Smooth muscle cell (in vitro differentiated cells): ENCODE measurements at regions not wholly inside any gene's neighbourhood (a gene's known extent, or its start where the extent isn't known, plus 50 kb on each side); places are given as distances from the start of the nearest gene placed in this dataset.

ENCODE experiments used
- DNase-seq: peaks from one replicate; lab custom pipeline; 2025; ENCODE audit not compliant: unreplicated experiment; lab: John Stamatoyannopoulos, UW
- H2AFZ ChIP-seq: fragments of 200-600 bp; sonication (generic); 2 replicates; pipeline ENCODE4 v1.6.0; 2016; ENCODE audit warnings: antibody characterized with exemption, low read depth, mild to moderate bottlenecking
- H3F3A ChIP-seq: fragments of 200-600 bp; sonication (generic); 2 replicates; pipeline ENCODE4 v1.6.0; 2017; ENCODE audit warnings: antibody characterized with exemption, low read depth
- H3K27ac ChIP-seq: fragments of 200-600 bp; sonication (generic); 2 replicates; pipeline ENCODE4 v1.5.1; 2016; ENCODE audit warnings: low read depth, mild to moderate bottlenecking
- H3K27me3 ChIP-seq: fragments of 200-600 bp; sonication (generic); 2 replicates; pipeline ENCODE4 v1.6.1; 2016; ENCODE audit warnings: low read depth, mild to moderate bottlenecking
- H3K36me3 ChIP-seq: fragments of 200-600 bp; sonication (generic); 2 replicates; pipeline ENCODE4 v1.5.1; 2016; ENCODE audit warnings: low read depth
- H3K4me1 ChIP-seq: fragments of 200-600 bp; sonication (generic); 2 replicates; pipeline ENCODE4 v1.5.1; 2016; ENCODE audit warnings: low read depth
- H3K4me2 ChIP-seq: fragments of 200-600 bp; sonication (generic); 2 replicates; pipeline ENCODE4 v1.6.0; 2016; ENCODE audit warnings: mild to moderate bottlenecking
- H3K4me3 ChIP-seq: fragments of 200-600 bp; sonication (generic); 2 replicates; pipeline ENCODE4 v1.5.1; 2016; ENCODE audit warnings: mild to moderate bottlenecking
- H3K79me2 ChIP-seq: fragments of 200-600 bp; sonication (generic); 2 replicates; pipeline ENCODE4 v1.6.0; 2016; ENCODE audit warnings: low read depth, mild to moderate bottlenecking
- H3K9ac ChIP-seq: fragments of 200-600 bp; sonication (generic); 2 replicates; pipeline ENCODE4 v1.6.0; 2016; ENCODE audit warnings: low read depth
- H3K9me3 ChIP-seq: fragments of 200-600 bp; sonication (generic); replicated peaks from 2 replicates; pipeline ENCODE4 v1.5.1; 2016; ENCODE audit warnings: low read depth
- H4K20me1 ChIP-seq: fragments of 200-600 bp; sonication (generic); 2 replicates; pipeline ENCODE4 v1.6.0; 2016; ENCODE audit warnings: low read depth
- WGBS: methylation state at CpG from one replicate; pipeline ENCODE4 v1.1.7; 2016; ENCODE audit warnings: low lambda C conversion rate; 5-methylcytosine and 5-hydroxymethylcytosine counted together
- TF ChIP-seq, protein P1 (sequence below): fragments of 200-600 bp; sonication (generic); IDR thresholded peaks from 2 replicates; pipeline ENCODE4 v1.5.1; 2017; ENCODE audit warnings: borderline replicate concordance, mild to moderate bottlenecking, antibody characterized with exemption; ENCODE audit not compliant: insufficient read depth, poor library complexity, severe bottlenecking

DNA sequence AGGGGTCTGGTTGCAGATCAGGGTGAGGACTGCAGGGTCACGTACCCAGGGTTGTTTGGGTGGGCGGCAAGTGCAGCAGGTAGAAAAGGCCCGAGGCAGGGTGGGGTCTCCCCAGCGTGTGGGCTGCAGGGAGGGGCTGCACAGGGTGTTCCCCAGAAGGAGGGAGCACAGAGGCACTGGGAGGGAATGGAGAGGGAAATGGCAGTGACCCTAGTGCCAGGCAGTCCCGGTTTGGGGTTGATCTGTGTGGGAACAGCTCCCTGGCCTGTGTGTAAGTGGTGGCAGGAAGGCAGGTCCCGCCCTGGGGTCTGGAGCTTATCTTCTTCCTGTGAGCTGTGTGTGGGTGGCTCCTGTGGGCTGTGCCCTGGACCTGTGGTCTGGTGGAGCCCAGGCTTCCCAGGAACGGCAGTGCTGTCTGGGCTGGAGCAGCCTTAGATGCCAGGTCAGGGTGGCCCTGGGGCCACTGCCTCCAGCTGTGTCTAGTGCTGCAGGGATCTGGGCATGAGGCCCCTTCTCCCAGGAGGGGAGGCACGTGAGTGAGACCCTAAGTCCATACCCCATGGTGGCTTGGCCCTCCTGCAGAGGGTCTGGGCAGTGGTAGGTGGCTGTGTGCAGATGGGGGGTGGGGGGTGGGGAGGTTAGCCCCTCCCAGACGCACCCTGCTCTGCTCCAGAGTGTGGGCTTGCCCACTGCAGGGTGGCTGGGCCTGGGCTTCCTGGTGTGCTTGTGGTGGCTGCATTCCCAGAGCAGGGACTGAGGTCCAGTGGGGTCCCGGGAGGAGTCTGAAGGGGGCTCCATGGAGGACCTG lies 363.5 kb downstream of the TMEM121 start:
- Histone ChIP-seq H3K27ac (no peak overlapping the region), H3K9me3 (no peaks in the 10 kb centered on the region), H3K27me3 (no peaks in the 10 kb centered on the region), H3F3A (no peaks in the 10 kb centered on the region), H3K79me2 (no peaks in the 10 kb centered on the region), H4K20me1 (no peaks in the 10 kb centered on the region), H3K4me1 (no peaks in the 10 kb centered on the region), H3K36me3 (no peaks in the 10 kb centered on the region), H3K4me3 (no peak overlapping the region), H3K9ac (no peak overlapping the region), H2AFZ (no peak overlapping the region), H3K4me2 (no peak overlapping the region)
- no peak for DNase-seq
- 57% methylated on average over 6 of the region's 10 CpGs for WGBS
- TF ChIP-seq, protein P1, sequence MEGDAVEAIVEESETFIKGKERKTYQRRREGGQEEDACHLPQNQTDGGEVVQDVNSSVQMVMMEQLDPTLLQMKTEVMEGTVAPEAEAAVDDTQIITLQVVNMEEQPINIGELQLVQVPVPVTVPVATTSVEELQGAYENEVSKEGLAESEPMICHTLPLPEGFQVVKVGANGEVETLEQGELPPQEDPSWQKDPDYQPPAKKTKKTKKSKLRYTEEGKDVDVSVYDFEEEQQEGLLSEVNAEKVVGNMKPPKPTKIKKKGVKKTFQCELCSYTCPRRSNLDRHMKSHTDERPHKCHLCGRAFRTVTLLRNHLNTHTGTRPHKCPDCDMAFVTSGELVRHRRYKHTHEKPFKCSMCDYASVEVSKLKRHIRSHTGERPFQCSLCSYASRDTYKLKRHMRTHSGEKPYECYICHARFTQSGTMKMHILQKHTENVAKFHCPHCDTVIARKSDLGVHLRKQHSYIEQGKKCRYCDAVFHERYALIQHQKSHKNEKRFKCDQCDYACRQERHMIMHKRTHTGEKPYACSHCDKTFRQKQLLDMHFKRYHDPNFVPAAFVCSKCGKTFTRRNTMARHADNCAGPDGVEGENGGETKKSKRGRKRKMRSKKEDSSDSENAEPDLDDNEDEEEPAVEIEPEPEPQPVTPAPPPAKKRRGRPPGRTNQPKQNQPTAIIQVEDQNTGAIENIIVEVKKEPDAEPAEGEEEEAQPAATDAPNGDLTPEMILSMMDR, result no peak

DNA sequence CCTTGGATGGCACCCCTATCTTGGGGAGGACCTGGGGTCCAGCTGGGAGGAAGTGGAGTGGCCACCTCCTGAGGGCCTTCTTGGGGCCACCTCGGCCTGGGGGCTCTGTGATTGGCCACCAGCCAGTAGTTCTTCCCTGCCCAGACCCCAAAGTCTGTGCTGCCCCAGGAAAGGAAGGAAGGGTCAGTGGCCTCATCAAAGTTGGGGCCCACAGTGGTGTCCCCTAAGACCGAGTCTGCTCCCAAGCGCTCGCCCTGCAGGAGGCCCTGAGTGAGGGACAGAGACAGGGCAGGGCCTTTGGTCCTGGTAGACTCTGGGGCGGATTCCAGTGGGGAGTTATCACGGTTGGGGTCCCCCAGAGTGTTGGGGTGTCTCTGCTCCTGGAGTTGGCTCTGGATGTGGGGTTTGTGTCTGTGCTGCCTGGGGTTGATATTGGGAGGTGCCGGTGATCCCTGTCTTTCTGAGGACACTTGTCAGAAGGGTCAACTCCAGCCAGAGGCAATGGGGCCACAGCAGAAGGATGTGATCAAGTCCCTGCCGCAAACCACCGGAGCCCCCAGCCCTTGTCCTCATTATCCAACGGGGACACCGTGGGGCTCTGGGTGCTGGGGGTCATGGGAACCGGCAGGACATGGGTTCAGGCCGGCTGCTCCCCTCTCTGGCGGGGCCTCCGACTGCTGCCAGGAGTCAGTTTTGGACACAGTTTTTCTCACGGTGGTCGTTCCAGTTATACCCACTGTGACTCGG lies 364.3 kb downstream of the TMEM121 start:
- Histone ChIP-seq H3K27ac (no peak overlapping the region), H3K4me2 (no peak overlapping the region), H2AFZ (no peak overlapping the region), H4K20me1 (no peaks in the 10 kb centered on the region), H3K9ac (no peak overlapping the region), H3K27me3 (no peaks in the 10 kb centered on the region), H3K4me3 (no peak overlapping the region), H3K79me2 (no peaks in the 10 kb centered on the region), H3F3A (no peaks in the 10 kb centered on the region), H3K36me3 (no peaks in the 10 kb centered on the region), H3K4me1 (no peaks in the 10 kb centered on the region), H3K9me3 (no peaks in the 10 kb centered on the region)
- TF ChIP-seq, protein P1, result no peak
- WGBS, result 78% methylated on average over 14 of the region's 18 CpGs
- no peak for DNase-seq

GRCh38 chr14:105891221-105891602 lies 364.8 kb downstream of the TMEM121 start:
- no peaks in the 10 kb centered on the region for H3F3A ChIP-seq
- H3K9ac ChIP-seq, result no peak overlapping the region
- no peak overlapping the region for H3K4me3 ChIP-seq
- H2AFZ ChIP-seq, result no peak overlapping the region
- H3K4me1 ChIP-seq, result no peaks in the 10 kb centered on the region
- TF ChIP-seq, protein P1, result no peak
- no peaks in the 10 kb centered on the region for H3K36me3 ChIP-seq
- no peak overlapping the region for H3K4me2 ChIP-seq
- no peaks in the 10 kb centered on the region for H3K9me3 ChIP-seq
- 73% methylated on average over 12 of the region's 15 CpGs for WGBS
- H4K20me1 ChIP-seq, result no peaks in the 10 kb centered on the region
- no peak for DNase-seq
- no peaks in the 10 kb centered on the region for H3K27me3 ChIP-seq
- H3K79me2 ChIP-seq, result no peaks in the 10 kb centered on the region
- no peak overlapping the region for H3K27ac ChIP-seq
